ENCODE measurements at regions not wholly inside any gene's neighbourhood (a gene's known extent, or its start where the extent isn't known, plus 50 kb on each side); places are given as distances from the start of the nearest gene placed in this dataset.

DNA sequence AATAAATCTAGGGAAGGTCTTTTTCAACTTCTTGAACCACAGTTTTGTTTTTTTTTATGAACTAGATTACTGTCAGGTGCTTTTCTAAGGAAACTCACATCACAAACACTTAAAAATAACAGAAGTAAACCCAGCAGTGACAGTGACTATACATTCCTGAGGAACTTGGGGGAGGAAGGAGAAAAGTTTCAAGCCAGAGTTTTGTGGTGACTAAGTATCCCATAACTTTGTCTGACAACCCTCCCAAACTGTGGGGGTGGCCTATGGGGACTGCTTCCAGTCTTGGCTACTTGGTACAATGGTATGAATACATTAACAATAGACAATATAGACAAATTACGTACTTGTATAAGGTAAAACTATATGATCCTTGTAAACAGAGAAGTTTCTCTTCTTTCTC, 202.5 kb upstream of the MAN1A1 start:
- intact Hi-C loops (cut with DNase I; ENCODE audit: low total_unique reads) = no loop called here
- no peak overlapping the region for H3K4me3 ChIP-seq (ENCODE audit: low read depth, poor library complexity, severe bottlenecking)
- TF ChIP-seq, protein P1, sequence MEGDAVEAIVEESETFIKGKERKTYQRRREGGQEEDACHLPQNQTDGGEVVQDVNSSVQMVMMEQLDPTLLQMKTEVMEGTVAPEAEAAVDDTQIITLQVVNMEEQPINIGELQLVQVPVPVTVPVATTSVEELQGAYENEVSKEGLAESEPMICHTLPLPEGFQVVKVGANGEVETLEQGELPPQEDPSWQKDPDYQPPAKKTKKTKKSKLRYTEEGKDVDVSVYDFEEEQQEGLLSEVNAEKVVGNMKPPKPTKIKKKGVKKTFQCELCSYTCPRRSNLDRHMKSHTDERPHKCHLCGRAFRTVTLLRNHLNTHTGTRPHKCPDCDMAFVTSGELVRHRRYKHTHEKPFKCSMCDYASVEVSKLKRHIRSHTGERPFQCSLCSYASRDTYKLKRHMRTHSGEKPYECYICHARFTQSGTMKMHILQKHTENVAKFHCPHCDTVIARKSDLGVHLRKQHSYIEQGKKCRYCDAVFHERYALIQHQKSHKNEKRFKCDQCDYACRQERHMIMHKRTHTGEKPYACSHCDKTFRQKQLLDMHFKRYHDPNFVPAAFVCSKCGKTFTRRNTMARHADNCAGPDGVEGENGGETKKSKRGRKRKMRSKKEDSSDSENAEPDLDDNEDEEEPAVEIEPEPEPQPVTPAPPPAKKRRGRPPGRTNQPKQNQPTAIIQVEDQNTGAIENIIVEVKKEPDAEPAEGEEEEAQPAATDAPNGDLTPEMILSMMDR (IDR thresholded peaks at IDR 0.05) = no peak
- TF ChIP-seq POLR2A (IDR thresholded peaks at IDR 0.05) = no peak
- 91 to 97% methylated on average over 1 of the region's 1 CpG for WGBS, 2 donors
- DNase-seq (ENCODE audit: low spot score in 2 of 2) = no peak

GRCh38 chr6:119547024-119547423, 197.5 kb upstream of the MAN1A1 start:
- H3K4me3 ChIP-seq (ENCODE audit: low read depth, poor library complexity, severe bottlenecking) = no peak overlapping the region
- WGBS, 2 donors = 80% methylated on average over 3 of the region's 3 CpGs

DNA sequence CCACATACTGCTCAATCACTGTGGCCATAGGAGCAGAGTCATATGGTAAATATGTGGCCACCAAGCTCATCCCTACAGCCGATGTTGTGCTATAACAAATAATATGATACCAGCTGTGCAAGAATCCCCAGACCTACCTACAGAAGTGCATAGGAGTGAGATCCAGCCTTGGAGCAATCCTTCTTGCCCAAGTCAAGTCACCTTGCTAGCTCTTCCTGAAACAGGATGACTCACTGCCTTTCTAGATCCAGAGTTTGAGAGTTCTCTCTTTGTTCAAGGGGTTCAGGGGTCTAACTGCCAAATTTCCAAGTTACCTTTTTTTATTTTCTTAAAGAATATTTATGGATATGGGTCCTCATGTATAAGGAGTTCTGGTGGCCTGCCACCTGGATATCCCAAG, 195.7 kb upstream of the MAN1A1 start:
- TF ChIP-seq, protein P1 (IDR thresholded peaks at IDR 0.05) = no peak
- TF ChIP-seq POLR2A (IDR thresholded peaks at IDR 0.05) = no peak
- intact Hi-C loops (cut with DNase I; ENCODE audit: low total_unique reads) = no loop called here
- DNase-seq (ENCODE audit: low spot score in 2 of 2) = no peak
- WGBS, 2 donors = 92 to 95% methylated on average over 1 of the region's 1 CpG
- no peak overlapping the region for H3K4me3 ChIP-seq (ENCODE audit: low read depth, poor library complexity, severe bottlenecking)

More at GRCh38 chr6:119547024-119547423, 197.5 kb upstream of the MAN1A1 start:
- intact Hi-C loops (cut with DNase I; ENCODE audit: low total_unique reads) = no loop called here
- DNase-seq (ENCODE audit: low spot score in 2 of 2) = no peak
- no peak for TF ChIP-seq POLR2A (IDR thresholded peaks at IDR 0.05)
- TF ChIP-seq, protein P1 (IDR thresholded peaks at IDR 0.05) = no peak

GRCh38 chr6:119544325-119545175, 195.0 kb upstream of the MAN1A1 start:
- TF ChIP-seq, protein P1 (IDR thresholded peaks at IDR 0.05) = no peak
- no peak for TF ChIP-seq POLR2A (IDR thresholded peaks at IDR 0.05)
- 90 to 95% methylated on average over 4 of the region's 4 CpGs for WGBS, 2 donors
- intact Hi-C loops (cut with DNase I; ENCODE audit: low total_unique reads) = no loop called here
- H3K4me3 ChIP-seq (ENCODE audit: low read depth, poor library complexity, severe bottlenecking) = no peak overlapping the region
- no peak for DNase-seq (ENCODE audit: low spot score in 2 of 2)

- WGBS, 2 donors = 85 to 92% methylated on average over 2 of the region's 2 CpGs
- DNase-seq (ENCODE audit: low spot score in 2 of 2) = no peak
- intact Hi-C loops (cut with DNase I; ENCODE audit: low total_unique reads) = no loop called here
- no peak overlapping the region for H3K4me3 ChIP-seq (ENCODE audit: low read depth, poor library complexity, severe bottlenecking)
- no peak for TF ChIP-seq POLR2A (IDR thresholded peaks at IDR 0.05)
- TF ChIP-seq, protein P1 (IDR thresholded peaks at IDR 0.05) = no peak
Measured at GRCh38 chr6:119543332-119543731, 193.8 kb upstream of the MAN1A1 start.

All from lower leg skin (tissue), 4 donors.